K562 (cell line): ENCODE measurements at regions not wholly inside any gene's neighbourhood (a gene's known extent, or its start where the extent isn't known, plus 50 kb on each side); places are given as distances from the start of the nearest gene placed in this dataset.

ENCODE experiments used
- CTCF ChIP-seq, 3 experiments: IDR thresholded peaks in 2 of 3; conservative IDR thresholded peaks in 1 of 3; 2 replicates each; pipeline ENCODE4 v1.5.1; 2011 to 2012; ENCODE audit warnings: low read length in 3 of 3, mild to moderate bottlenecking in 3 of 3, control low read depth in 2 of 3, improper control_type of control experiment in 1 of 3, inconsistent platforms in 1 of 3, low read depth in 1 of 3, mixed read lengths in 1 of 3, moderate library complexity in 1 of 3; ENCODE audit not compliant: insufficient read depth in 2 of 3
- FOXP1 ChIP-seq: sonication (generic); formaldehyde crosslinking; IDR thresholded peaks from 2 replicates; pipeline ENCODE4 v1.8.0; 2022; ENCODE audit warnings: mild to moderate bottlenecking, missing genetic modification reagents
- GABPB2 ChIP-seq: fragments of 250-450 bp; sonication (Bioruptor Pico); conservative IDR thresholded peaks from 2 replicates; pipeline ENCODE4 v1.5.1; 2021; ENCODE audit warnings: mild to moderate bottlenecking
- RREB1 ChIP-seq: fragments of 250-450 bp; sonication (Bioruptor Pico); IDR thresholded peaks from 2 replicates; pipeline ENCODE4 v1.4.0; 2020
- SMAD3 ChIP-seq: fragments of 450-650 bp; formaldehyde crosslinking; conservative IDR thresholded peaks from 2 replicates; pipeline ENCODE4 v1.4.0; 2020; ENCODE audit warnings: mild to moderate bottlenecking
- SUPT5H ChIP-seq: fragments of 450-650 bp; IDR thresholded peaks from 2 replicates; pipeline ENCODE4 v1.6.1; 2016
- ZKSCAN8 ChIP-seq: fragments of 200-800 bp; sonication (Bioruptor generic); IDR thresholded peaks from 2 replicates; pipeline ENCODE4 v1.6.1; 2016; ENCODE audit warnings: missing genetic modification characterization, missing compliant biosample characterization
- ZNF133 ChIP-seq: fragments of 250-450 bp; sonication (Bioruptor Pico); IDR thresholded peaks from 2 replicates; pipeline ENCODE4 v1.4.0; 2020; ENCODE audit warnings: mild to moderate bottlenecking
- ZNF24 ChIP-seq: fragments of 450-650 bp; IDR thresholded peaks from 2 replicates; pipeline ENCODE4 v1.6.1; 2016

DNA sequence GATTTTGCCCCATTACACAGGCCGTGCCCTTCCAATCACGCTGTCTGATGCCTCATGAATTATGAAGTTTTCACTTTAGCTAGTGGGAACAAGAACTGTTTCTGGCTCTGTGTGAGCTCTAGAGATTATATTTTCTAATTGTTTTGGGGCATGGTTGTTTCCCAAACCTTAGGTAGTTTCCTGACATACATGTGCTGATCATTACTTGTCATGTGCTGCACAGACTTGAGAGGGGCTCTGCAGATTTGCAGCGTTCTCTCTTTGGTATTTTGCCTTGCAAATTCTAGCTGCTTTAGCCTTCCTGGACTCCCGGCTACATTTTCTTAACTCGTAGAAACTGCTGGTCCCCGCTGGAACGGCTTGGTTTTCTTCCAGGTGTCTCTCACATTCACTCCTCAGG lies 142.1 kb upstream of the IVNS1ABP start (continued):
- no peak for TF ChIP-seq RREB1 (CRISPR knock-in tag)
- no peak for TF ChIP-seq SUPT5H
- no peak for TF ChIP-seq GABPB2
- TF ChIP-seq ZKSCAN8 (CRISPR knock-in tag) = no peak
- TF ChIP-seq ZNF24 = no peak
- no peak for TF ChIP-seq CTCF (IDR thresholded peaks at IDR 0.05 in 2 of 3, conservative IDR thresholded peaks at IDR 0.05 in 1 of 3; ENCODE audit: insufficient read depth in 2 of 3, low read depth in 1 of 3, low read length in 3 of 3)
- TF ChIP-seq ZNF133 (CRISPR knock-in tag) = no peak
- no peak for TF ChIP-seq SMAD3 (CRISPR knock-in tag)
- TF ChIP-seq FOXP1 (CRISPR knock-in tag) = no peak
- TF ChIP-seq, all 486 proteins: peak for 0
